ENCODE measurements at regions not wholly inside any gene's neighbourhood (a gene's known extent, or its start where the extent isn't known, plus 50 kb on each side); places are given as distances from the start of the nearest gene placed in this dataset.

DNA sequence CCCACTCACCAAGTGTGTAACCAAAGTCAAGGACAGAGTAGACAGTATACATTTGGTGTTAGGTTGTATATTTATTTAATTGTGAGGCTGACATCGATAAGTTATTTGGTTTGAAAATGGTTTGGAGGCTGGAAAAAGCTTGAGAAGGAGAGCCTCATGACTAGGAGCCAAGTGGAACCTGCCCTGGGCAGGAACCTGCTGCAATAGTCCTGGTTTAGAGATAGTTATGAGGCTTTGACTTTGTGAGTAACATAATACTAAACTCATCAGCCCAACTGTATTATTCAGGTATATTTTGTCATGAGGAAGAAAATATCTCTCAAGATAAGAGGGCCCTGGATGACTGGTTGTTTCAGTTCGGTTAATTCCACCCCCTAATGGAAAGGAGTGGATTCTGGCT, 234.3 kb upstream of the CYRIA start:
- Histone ChIP-seq H4K20me1 (replicated peaks; ENCODE audit: insufficient read depth) (no peaks in the 10 kb centered on the region), H3F3A (replicated peaks; ENCODE audit: low read depth) (no peaks in the 10 kb centered on the region), H3K79me2 (replicated peaks; ENCODE audit: insufficient read depth) (no peaks in the 10 kb centered on the region), H3K27me3 (ENCODE audit: insufficient read depth) (no peaks in the 10 kb centered on the region), H3K27ac (ENCODE audit: low read depth) (no peak overlapping the region), H3K4me2 (no peak overlapping the region), H3K36me3 (ENCODE audit: insufficient read depth) (no peaks in the 10 kb centered on the region), H3K4me3 (no peak overlapping the region), H3K9me2 (ENCODE audit: insufficient read depth) (no peaks in the 10 kb centered on the region), H2AFZ (0 out of 2 replicates have a peak overlapping the region, but pooled peaks have one; percentile 0), H3K4me1 (ENCODE audit: insufficient read depth) (no peaks in the 10 kb centered on the region)
- ATAC-seq (no peak; the same call in 2 of the 3 replicates), DNase-seq (ENCODE audit: low spot score) (no peak)
- Mint-ChIP-seq H3K4me1 (no peaks in the 10 kb centered on the region), H3K36me3 (ENCODE audit: low read depth) (no peaks in the 10 kb centered on the region), H3K9me3 (no peaks in the 10 kb centered on the region), H3K27me3 (ENCODE audit: insufficient read depth, low read depth, poor library complexity) (peaks cover 1% of the 10 kb centered on the region), H3K27ac (no peak overlapping the region), H3K4me3 (no peak overlapping the region)
- TF ChIP-seq EZH2phosphoT487 (IDR thresholded peaks at IDR 0.05; ENCODE audit: unreplicated experiment): no peak
- no peak for TF ChIP-seq STAT1 (IDR thresholded peaks at IDR 0.05; ENCODE audit: unreplicated experiment)
- no peak for TF ChIP-seq NANOG (IDR thresholded peaks at IDR 0.05; ENCODE audit: borderline replicate concordance)
- no peak for TF ChIP-seq JUNB (IDR thresholded peaks at IDR 0.05; ENCODE audit: unreplicated experiment)

DNA sequence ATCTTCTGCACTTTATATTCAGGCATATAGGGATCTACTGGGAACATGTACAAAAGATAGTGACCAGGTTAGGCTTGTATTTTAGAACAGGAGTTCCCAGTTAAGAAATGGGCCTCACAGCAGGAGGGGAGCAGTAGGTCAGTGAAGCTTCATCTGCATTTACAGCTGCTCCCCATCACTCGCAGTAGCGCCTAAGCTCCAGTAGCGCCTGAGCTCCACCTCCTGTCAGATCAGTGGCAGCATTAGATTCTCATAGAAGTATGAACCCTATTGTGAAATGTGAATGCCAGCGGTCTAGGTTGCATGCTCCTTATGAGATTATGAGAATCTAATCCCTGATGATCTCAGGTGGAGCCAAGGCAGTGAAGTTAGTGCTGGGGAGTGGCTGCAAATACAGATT, 224.4 kb upstream of the CYRIA start:
- peak; percentile 89 for ATAC-seq
- H3K27me3 Mint-ChIP-seq (ENCODE audit: insufficient read depth, low read depth, poor library complexity): no peaks in the 10 kb centered on the region

More for the DNA sequence above, 224.4 kb upstream of the CYRIA start:
- no peaks in the 10 kb centered on the region for H3F3A ChIP-seq (replicated peaks; ENCODE audit: low read depth)
- no peak overlapping the region for H3K4me2 ChIP-seq
- H3K27ac ChIP-seq (ENCODE audit: low read depth): no peak overlapping the region
- H3K4me3 ChIP-seq: no peak overlapping the region
- Mint-ChIP-seq H3K27ac (no peak overlapping the region), H3K4me3 (no peak overlapping the region), H3K9me3 (no peaks in the 10 kb centered on the region), H3K4me1 (peaks cover 9% of the 10 kb centered on the region), H3K36me3 (ENCODE audit: low read depth) (no peaks in the 10 kb centered on the region)
- H3K79me2 ChIP-seq (replicated peaks; ENCODE audit: insufficient read depth): no peaks in the 10 kb centered on the region
- TF ChIP-seq ZNF462 (CRISPR knock-in tag; IDR thresholded peaks at IDR 0.05): 0 out of 2 replicates have a peak, but pooled peaks have one; percentile 12
- no peak for TF ChIP-seq EZH2phosphoT487 (IDR thresholded peaks at IDR 0.05; ENCODE audit: unreplicated experiment)
- peak; percentile 37 to 76 for TF ChIP-seq CTCF (conservative IDR thresholded peaks at IDR 0.05; ENCODE audit: low read depth in 2 of 2)
- H3K9me2 ChIP-seq (ENCODE audit: insufficient read depth): no peaks in the 10 kb centered on the region
- no peaks in the 10 kb centered on the region for H4K20me1 ChIP-seq (replicated peaks; ENCODE audit: insufficient read depth)
- no peak overlapping the region for H2AFZ ChIP-seq
- H3K36me3 ChIP-seq (ENCODE audit: insufficient read depth): no peaks in the 10 kb centered on the region
- H3K4me1 ChIP-seq (ENCODE audit: insufficient read depth): 0 out of 2 replicates have a peak, but pooled peaks cover 5% of the 10 kb centered on the region
- peak; percentile 74 for DNase-seq (ENCODE audit: low spot score)
- no peaks in the 10 kb centered on the region for H3K27me3 ChIP-seq (ENCODE audit: insufficient read depth)

All from GM23338 (cell line).